BLaER1 treated with 17β-estradiol and CSF1 and Interleukin-3, amounts not matched to agents 10 nM and 100 nM (cell line): ENCODE measurements at regions not wholly inside any gene's neighbourhood (a gene's known extent, or its start where the extent isn't known, plus 50 kb on each side); places are given as distances from the start of the nearest gene placed in this dataset.

Experiments used
- H3K27ac ChIP-seq, 11 experiments: shearing (Covaris generic); formaldehyde crosslinking; 2 replicates each; pipeline ENCODE4 v1.8.1; 2022
- H3K27me3 ChIP-seq, 11 experiments: shearing (Covaris generic); formaldehyde crosslinking; 2 replicates each; pipeline ENCODE4 v1.8.1; 2022
- H3K36me3 ChIP-seq, 11 experiments: shearing (Covaris generic); formaldehyde crosslinking; 2 replicates each; pipeline ENCODE4 v1.8.1; 2022
- H3K4me1 ChIP-seq, 10 experiments: shearing (Covaris generic); formaldehyde crosslinking; 2 replicates each; pipeline ENCODE4 v1.8.1; 2022
- H3K4me2 ChIP-seq, 11 experiments: shearing (Covaris generic); formaldehyde crosslinking; 2 replicates each; pipeline ENCODE4 v1.8.1; 2022
- H3K4me3 ChIP-seq, 10 experiments: shearing (Covaris generic); formaldehyde crosslinking; 2 replicates each; pipeline ENCODE4 v1.8.1; 2022
- H3K9ac ChIP-seq, 11 experiments: shearing (Covaris generic); formaldehyde crosslinking; 2 replicates each; pipeline ENCODE4 v1.8.1; 2022
- H3K9me3 ChIP-seq, 11 experiments: shearing (Covaris generic); formaldehyde crosslinking; replicated peaks in 1 of 11; 2 replicates each; pipeline ENCODE4 v1.8.1; 2022
- H4K20me1 ChIP-seq, 11 experiments: shearing (Covaris generic); formaldehyde crosslinking; 2 replicates each; pipeline ENCODE4 v1.8.1; 2022
- Cebpa-rat ChIP-seq, 11 experiments: shearing (Covaris generic); IDR thresholded peaks; 2 replicates each; pipeline ENCODE4 v1.8.1; 2022

- no peak for TF ChIP-seq Cebpa-rat (IDR thresholded peaks at IDR 0.05)
- no peaks in the 10 kb centered on the region for H4K20me1 ChIP-seq
- H3K4me2 ChIP-seq = no peak overlapping the region
- no peak overlapping the region for H3K9ac ChIP-seq
- no peaks in the 10 kb centered on the region for H3K9me3 ChIP-seq
- H3K27me3 ChIP-seq = no peaks in the 10 kb centered on the region
- H3K4me1 ChIP-seq = no peaks in the 10 kb centered on the region
- no peaks in the 10 kb centered on the region for H3K36me3 ChIP-seq
- H3K4me3 ChIP-seq = no peak overlapping the region
- H3K27ac ChIP-seq = no peak overlapping the region
Observed at GRCh38 chr1:164932580-164932979, 373.6 kb downstream of the PBX1 start.

- H3K36me3 ChIP-seq = no peaks in the 10 kb centered on the region
- H3K4me1 ChIP-seq = peaks cover 0 to 9% (median 0%) of the 10 kb centered on the region in 10 experiments; a peak in 4 of 20 replicates
- H3K4me3 ChIP-seq = no peak overlapping the region
- no peaks in the 10 kb centered on the region for H3K9me3 ChIP-seq
- H3K4me2 ChIP-seq = no peak overlapping the region
- TF ChIP-seq Cebpa-rat (IDR thresholded peaks at IDR 0.05) = no peak
- no peaks in the 10 kb centered on the region for H4K20me1 ChIP-seq
- no peak overlapping the region for H3K27ac ChIP-seq
- no peak overlapping the region for H3K9ac ChIP-seq
- no peaks in the 10 kb centered on the region for H3K27me3 ChIP-seq
Observed at GRCh38 chr1:164930833-164931232, 371.8 kb downstream of the PBX1 start.

GRCh38 chr1:164930241-164930640, 371.3 kb downstream of the PBX1 start:
- Histone ChIP-seq H3K4me2 (no peak overlapping the region), H3K9ac (no peak overlapping the region), H3K27ac (no peak overlapping the region), H4K20me1 (no peaks in the 10 kb centered on the region), H3K9me3 (no peaks in the 10 kb centered on the region), H3K4me3 (no peak overlapping the region), H3K4me1 (peaks cover 0 to 9% (median 0%) of the 10 kb centered on the region in 10 experiments; a peak in 4 of 20 replicates), H3K36me3 (no peaks in the 10 kb centered on the region), H3K27me3 (no peaks in the 10 kb centered on the region)
- no peak for TF ChIP-seq Cebpa-rat (IDR thresholded peaks at IDR 0.05)

GRCh38 chr1:164928232-164928812, 369.3 kb downstream of the PBX1 start:
- no peak for TF ChIP-seq Cebpa-rat (IDR thresholded peaks at IDR 0.05)
- no peaks in the 10 kb centered on the region for H3K36me3 ChIP-seq

GRCh38 chr1:164926107-164926506, 367.1 kb downstream of the PBX1 start:
- Histone ChIP-seq H3K4me2 (peak overlapping the region in 5 of 11 experiments; percentile 3 to 21 (median 9); a peak in 2 of 22 replicates), H3K9ac (no peak overlapping the region), H3K4me1 (peaks cover 0 to 22% (median 10%) of the 10 kb centered on the region in 10 experiments; a peak in 15 of 20 replicates), H3K27ac (no peak overlapping the region), H3K27me3 (no peaks in the 10 kb centered on the region), H4K20me1 (no peaks in the 10 kb centered on the region), H3K36me3 (no peaks in the 10 kb centered on the region), H3K4me3 (no peak overlapping the region), H3K9me3 (no peaks in the 10 kb centered on the region)
- no peak for TF ChIP-seq Cebpa-rat (IDR thresholded peaks at IDR 0.05)

More at GRCh38 chr1:164928232-164928812, 369.3 kb downstream of the PBX1 start:
- Histone ChIP-seq H3K4me3 (no peak overlapping the region), H3K4me2 (no peak overlapping the region), H4K20me1 (no peaks in the 10 kb centered on the region), H3K9me3 (no peaks in the 10 kb centered on the region), H3K9ac (no peak overlapping the region), H3K27ac (no peak overlapping the region), H3K4me1 (peaks cover 0 to 9% (median 0%) of the 10 kb centered on the region in 10 experiments; a peak in 4 of 20 replicates), H3K27me3 (no peaks in the 10 kb centered on the region)

- TF ChIP-seq Cebpa-rat (IDR thresholded peaks at IDR 0.05) = peak in 3 of 11 experiments; percentile 36 to 58 (median 57); a peak in 4 of 22 replicates
- H3K4me1 ChIP-seq = peaks cover 0 to 22% (median 10%) of the 10 kb centered on the region in 10 experiments; a peak in 15 of 20 replicates
- H3K27ac ChIP-seq = peak overlapping the region in 4 of 11 experiments; percentile 50 to 58 (median 54); a peak in 7 of 22 replicates
- peak overlapping the region in 8 of 11 experiments; percentile 47 to 69 (median 50); a peak in 15 of 22 replicates for H3K4me2 ChIP-seq
- H3K9ac ChIP-seq = no peak overlapping the region
- H4K20me1 ChIP-seq = no peaks in the 10 kb centered on the region
- no peak overlapping the region for H3K4me3 ChIP-seq
- no peaks in the 10 kb centered on the region for H3K9me3 ChIP-seq
- H3K36me3 ChIP-seq = no peaks in the 10 kb centered on the region
- H3K27me3 ChIP-seq = no peaks in the 10 kb centered on the region
Observed at GRCh38 chr1:164922585-164922984, 363.6 kb downstream of the PBX1 start.

GRCh38 chr1:164921493-164921892, 362.5 kb downstream of the PBX1 start:
- H3K4me2 ChIP-seq = no peak overlapping the region
- H3K27ac ChIP-seq = peak overlapping the region in 2 of 11 experiments; percentile 5 to 58; a peak in 2 of 22 replicates
- no peak for TF ChIP-seq Cebpa-rat (IDR thresholded peaks at IDR 0.05)
- no peaks in the 10 kb centered on the region for H4K20me1 ChIP-seq
- H3K9ac ChIP-seq = no peak overlapping the region
- peaks cover 0 to 19% (median 10%) of the 10 kb centered on the region in 10 experiments; a peak in 15 of 20 replicates for H3K4me1 ChIP-seq
- no peaks in the 10 kb centered on the region for H3K27me3 ChIP-seq
- no peaks in the 10 kb centered on the region for H3K9me3 ChIP-seq
- H3K4me3 ChIP-seq = no peak overlapping the region
- no peaks in the 10 kb centered on the region for H3K36me3 ChIP-seq

- Histone ChIP-seq H3K9me3 (no peaks in the 10 kb centered on the region), H3K4me3 (no peak overlapping the region), H3K4me1 (peaks cover 0 to 12% (median 10%) of the 10 kb centered on the region in 10 experiments; a peak in 15 of 20 replicates), H3K27me3 (no peaks in the 10 kb centered on the region), H3K36me3 (no peaks in the 10 kb centered on the region), H3K27ac (no peak overlapping the region), H3K4me2 (no peak overlapping the region), H4K20me1 (no peaks in the 10 kb centered on the region), H3K9ac (no peak overlapping the region)
- TF ChIP-seq Cebpa-rat (IDR thresholded peaks at IDR 0.05) = no peak
Observed at GRCh38 chr1:164918140-164918539, 359.2 kb downstream of the PBX1 start.

GRCh38 chr1:164914208-164914607, 355.2 kb downstream of the PBX1 start:
- Histone ChIP-seq H3K36me3 (no peaks in the 10 kb centered on the region), H3K9me3 (no peaks in the 10 kb centered on the region), H3K4me1 (no peaks in the 10 kb centered on the region), H3K4me2 (no peak overlapping the region), H4K20me1 (no peaks in the 10 kb centered on the region), H3K27ac (no peak overlapping the region), H3K27me3 (no peaks in the 10 kb centered on the region), H3K9ac (no peak overlapping the region), H3K4me3 (no peak overlapping the region)
- TF ChIP-seq Cebpa-rat (IDR thresholded peaks at IDR 0.05) = no peak

- Histone ChIP-seq H3K4me1 (no peaks in the 10 kb centered on the region), H3K4me3 (no peak overlapping the region), H3K27me3 (no peaks in the 10 kb centered on the region), H3K9ac (no peak overlapping the region), H4K20me1 (no peaks in the 10 kb centered on the region), H3K4me2 (no peak overlapping the region), H3K27ac (no peak overlapping the region), H3K36me3 (no peaks in the 10 kb centered on the region), H3K9me3 (no peaks in the 10 kb centered on the region)
- no peak for TF ChIP-seq Cebpa-rat (IDR thresholded peaks at IDR 0.05)
Observed at GRCh38 chr1:164912290-164912689, 353.3 kb downstream of the PBX1 start.
